ENCODE measurements at regions not wholly inside any gene's neighbourhood (a gene's known extent, or its start where the extent isn't known, plus 50 kb on each side); places are given as distances from the start of the nearest gene placed in this dataset.
"Not testable (repeated sequence)": the region's sequence is repeated elsewhere in the genome, so short reads cannot be mapped to it uniquely, and the experiment has no call there.

- peaks cover 8% of the 10 kb centered on the region; the same call in 2 of the 3 replicates for H3K9me3 ChIP-seq
- FAIRE-seq, result no peak
- no peak overlapping the region for H3K4me3 ChIP-seq
- no peak overlapping the region for H3K27ac ChIP-seq
- POLR2A ChIA-PET, result no interaction called here
- no peak for ATAC-seq
- no peak for DNase-seq (ENCODE audit: low read depth in 1 of 2, low spot score in 1 of 2)
- CTCF ChIA-PET, result no interaction called here
- no peak for TF ChIP-seq EHF (CRISPR knock-in tag; IDR thresholded peaks at IDR 0.05)
- no peak for TF ChIP-seq POLR2AphosphoS2 (conservative IDR thresholded peaks at IDR 0.05; ENCODE audit: low read length)
- no peak for TF ChIP-seq HOXB13 (CRISPR knock-in tag; IDR thresholded peaks at IDR 0.05; ENCODE audit: low read depth)
- WGBS (ENCODE audit: missing lambda C conversion rate), result 88% methylated on average over 4 of the region's 4 CpGs
- H3K4me2 ChIP-seq, result no peak overlapping the region
- no peaks in the 10 kb centered on the region for H3K4me1 ChIP-seq
Observed at GRCh38 chr16:88133507-88133843, 182.2 kb downstream of the BANP start.

GRCh38 chr16:88134172-88134898, 183.1 kb downstream of the BANP start:
- POLR2A ChIA-PET; H3K4me1 ChIP-seq; FAIRE-seq; H3K4me3 ChIP-seq; DNase-seq (ENCODE audit: low read depth in 1 of 2, low spot score in 1 of 2); H3K27ac ChIP-seq; H3K4me2 ChIP-seq; ATAC-seq: not testable (repeated sequence)
- H3K9me3 ChIP-seq, result peaks cover 10% of the 10 kb centered on the region; the same call in 2 of the 3 replicates
- WGBS (ENCODE audit: missing lambda C conversion rate), result 83% methylated on average over 21 of the region's 21 CpGs
- CTCF ChIA-PET, result interaction anchor here (0.5 kb wide), 1 partner anchor 278 kb away, joined by 3 read pairs; no protein-coding TSS in a partner anchor

DNA sequence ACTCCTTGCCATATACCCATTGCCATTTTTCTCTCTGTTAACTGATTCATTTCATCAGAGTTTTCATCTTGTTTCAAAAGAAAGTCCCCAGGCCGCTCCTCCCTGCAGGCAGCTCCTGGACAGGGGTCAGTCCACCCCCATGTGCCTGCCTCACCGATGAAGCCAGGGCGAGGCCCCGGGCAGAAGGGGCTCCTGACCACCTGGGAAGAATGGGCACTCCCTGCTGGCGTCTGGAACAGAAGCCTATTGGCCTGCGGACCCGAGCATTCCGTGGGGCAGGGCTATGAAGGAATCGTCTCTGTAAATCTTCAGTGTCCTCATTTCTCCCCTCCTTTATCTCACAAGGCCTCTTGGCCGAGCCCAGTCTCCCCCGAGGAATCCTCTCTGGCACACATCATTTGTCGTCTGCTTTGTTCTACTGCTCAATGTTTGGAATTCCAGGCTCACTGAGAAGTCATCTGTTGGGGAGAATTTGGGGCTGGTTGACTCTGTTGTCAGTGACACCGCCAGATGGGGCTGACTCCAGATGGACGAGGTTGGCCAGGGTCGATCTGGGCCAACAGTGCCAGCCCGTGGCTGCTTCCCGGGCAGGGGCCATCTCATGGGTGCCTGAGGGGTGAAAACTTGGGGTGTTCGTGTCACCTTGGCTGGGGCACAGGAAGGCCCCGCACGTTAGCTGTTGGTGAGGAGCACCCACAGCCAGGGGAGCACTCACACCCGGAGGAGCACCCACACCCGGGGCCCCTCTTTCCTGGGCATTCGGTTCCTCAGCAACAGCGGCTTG, 183.9 kb downstream of the BANP start:
- CTCF ChIA-PET, result interaction anchor here (0.5 kb wide), 1 partner anchor 277 kb away, joined by 3 read pairs; no protein-coding TSS in a partner anchor
- H3K9me3 ChIP-seq, result peaks cover 16% of the 10 kb centered on the region; the same call in 2 of the 3 replicates
- FAIRE-seq; H3K4me3 ChIP-seq; H3K4me1 ChIP-seq; H3K27ac ChIP-seq; DNase-seq (ENCODE audit: low read depth in 1 of 2, low spot score in 1 of 2); ATAC-seq; POLR2A ChIA-PET; H3K4me2 ChIP-seq: not testable (repeated sequence)
- WGBS (ENCODE audit: missing lambda C conversion rate), result 86% methylated on average over 22 of the region's 24 CpGs

DNA sequence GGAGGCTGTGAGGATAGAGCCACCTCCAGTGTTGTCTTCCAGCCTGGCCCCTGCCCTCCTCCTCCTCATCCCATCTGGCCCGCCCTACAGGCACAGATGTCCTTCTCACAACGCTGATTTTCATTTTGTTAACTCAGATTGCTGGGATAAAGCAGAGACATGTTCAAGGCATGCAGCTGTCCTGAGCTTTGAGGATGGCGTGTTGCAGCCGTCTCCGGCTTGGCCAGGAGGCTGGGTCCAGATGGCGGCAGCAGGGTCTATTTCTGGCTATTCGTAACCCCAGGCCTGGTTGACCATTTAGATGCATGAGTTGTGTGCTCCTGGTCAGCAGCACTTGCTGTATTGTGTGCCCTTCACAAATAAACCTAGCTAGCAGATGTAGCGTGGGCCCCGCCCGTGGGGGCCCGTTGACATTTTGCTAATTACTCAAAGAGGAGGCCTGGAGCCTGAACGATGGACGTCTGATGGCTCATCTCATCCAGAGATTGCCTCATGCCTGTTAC, 185.0 kb downstream of the BANP start:
- DNase-seq (ENCODE audit: low read depth in 1 of 2, low spot score in 1 of 2); CTCF ChIA-PET; H3K4me3 ChIP-seq; ATAC-seq; H3K4me2 ChIP-seq; FAIRE-seq; H3K4me1 ChIP-seq; H3K27ac ChIP-seq; POLR2A ChIA-PET: not testable (repeated sequence)
- WGBS (ENCODE audit: missing lambda C conversion rate), result 82% methylated on average over 8 of the region's 13 CpGs
- H3K9me3 ChIP-seq, result peaks cover 16% of the 10 kb centered on the region; the same call in 2 of the 3 replicates

GRCh38 chr16:88136939-88137338, 185.7 kb downstream of the BANP start:
- ATAC-seq; CTCF ChIA-PET; H3K4me3 ChIP-seq; POLR2A ChIA-PET; H3K4me1 ChIP-seq; H3K27ac ChIP-seq; DNase-seq (ENCODE audit: low read depth in 1 of 2, low spot score in 1 of 2); FAIRE-seq; H3K4me2 ChIP-seq: not testable (repeated sequence)
- WGBS (ENCODE audit: missing lambda C conversion rate), result 86% methylated on average over 4 of the region's 4 CpGs
- peaks cover 16% of the 10 kb centered on the region; the same call in 2 of the 3 replicates for H3K9me3 ChIP-seq

DNA sequence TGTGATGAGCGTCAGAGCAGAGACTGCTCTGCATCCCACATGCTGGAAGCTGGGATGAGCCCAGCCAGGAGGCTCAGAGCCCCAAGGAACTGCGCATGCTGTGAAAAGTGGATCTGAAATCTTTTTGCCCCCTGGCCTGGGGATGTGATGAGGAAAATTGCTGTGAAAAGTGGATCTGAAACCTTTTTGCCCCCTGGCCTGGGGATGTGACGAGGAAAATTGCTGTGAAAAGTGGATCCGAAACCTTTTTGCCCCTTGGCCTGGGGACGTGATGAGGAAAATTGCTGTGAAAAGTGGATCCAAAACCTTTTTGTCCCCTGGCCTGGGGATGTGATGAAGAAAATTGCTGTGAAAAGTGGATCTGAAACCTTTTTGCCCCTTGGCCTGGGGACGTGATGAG, 187.9 kb downstream of the BANP start:
- POLR2A ChIA-PET; H3K4me2 ChIP-seq; ATAC-seq; H3K27ac ChIP-seq; H3K4me1 ChIP-seq; H3K4me3 ChIP-seq; FAIRE-seq; DNase-seq (ENCODE audit: low read depth in 1 of 2, low spot score in 1 of 2): not testable (repeated sequence)
- peaks cover 16% of the 10 kb centered on the region; the same call in 2 of the 3 replicates for H3K9me3 ChIP-seq
- WGBS (ENCODE audit: missing lambda C conversion rate), result 64% methylated on average over 6 of the region's 6 CpGs
- CTCF ChIA-PET, result interaction anchor here (0.6 kb wide), 1 partner anchor 639 kb away, joined by 4 read pairs; no protein-coding TSS in a partner anchor

- FAIRE-seq; H3K4me1 ChIP-seq; H3K4me2 ChIP-seq; H3K4me3 ChIP-seq; CTCF ChIA-PET; POLR2A ChIA-PET; DNase-seq (ENCODE audit: low read depth in 1 of 2, low spot score in 1 of 2); H3K27ac ChIP-seq; ATAC-seq: not testable (repeated sequence)
- WGBS (ENCODE audit: missing lambda C conversion rate), result 85% methylated on average over 20 of the region's 20 CpGs
- H3K9me3 ChIP-seq, result peaks cover 16% of the 10 kb centered on the region; the same call in 2 of the 3 replicates
Observed at GRCh38 chr16:88140195-88140594, 189.0 kb downstream of the BANP start.
